Activated CD8-positive, alpha-beta T cell treated with anti-CD3 and anti-CD28 coated beads for 36 hours (primary cell): ENCODE measurements at regions not wholly inside any gene's neighbourhood (a gene's known extent, or its start where the extent isn't known, plus 50 kb on each side); places are given as distances from the start of the nearest gene placed in this dataset.

Source experiments
- ATAC-seq: fragments of 200-7000 bp; cut with Tn5 transposase; one replicate; pipeline ENCODE4 v1.10.0; 2021; ENCODE audit warnings: mild to moderate bottlenecking, moderate library complexity
- CTCF ChIA-PET: fragments of 350-600 bp; sonication (Branson Sonifier 250); formaldehyde crosslinking; loops from one replicate; lab custom pipeline; 2021; ENCODE audit warnings: antibody characterized with exemption; lab: Charles Lee
- POLR2A ChIA-PET: fragments of 350-600 bp; sonication (Branson Sonifier 250); formaldehyde crosslinking; loops from one replicate; lab custom pipeline; 2021; ENCODE audit warnings: antibody characterized with exemption; lab: Charles Lee
- DNase-seq: peaks from one replicate; pipeline ENCODE4 v3.0.0-alpha.2; 2020
- H3K27ac Mint-ChIP-seq: one replicate; pipeline ENCODE4 v1.8.0; 2021; ENCODE audit warnings: mild to moderate bottlenecking, mixed read lengths
- H3K27me3 Mint-ChIP-seq: one replicate; pipeline ENCODE4 v1.8.0; 2021; ENCODE audit warnings: mixed read lengths
- H3K36me3 Mint-ChIP-seq: one replicate; pipeline ENCODE4 v1.8.0; 2021; ENCODE audit warnings: low read depth, mixed read lengths
- H3K4me1 Mint-ChIP-seq: one replicate; pipeline ENCODE4 v1.8.0; 2021; ENCODE audit warnings: low read depth, mixed read lengths
- H3K4me3 Mint-ChIP-seq: one replicate; pipeline ENCODE4 v1.8.0; 2021; ENCODE audit warnings: mild to moderate bottlenecking, moderate library complexity, mixed read lengths
- H3K9me3 Mint-ChIP-seq: one replicate; pipeline ENCODE4 v1.8.0; 2021; ENCODE audit warnings: mixed read lengths
- intact Hi-C: fragments of 100-400 bp; cut with micrococcal nuclease; formaldehyde crosslinking; loops from one replicate; pipeline ENCODE4 v1.10.0; 2022
- TF ChIP-seq, protein P1 (sequence below): fragments of 200-600 bp; IDR thresholded peaks from one replicate; pipeline ENCODE4 v1.8.0; 2022; ENCODE audit warnings: antibody characterized with exemption, mild to moderate bottlenecking

- TF ChIP-seq, protein P1, sequence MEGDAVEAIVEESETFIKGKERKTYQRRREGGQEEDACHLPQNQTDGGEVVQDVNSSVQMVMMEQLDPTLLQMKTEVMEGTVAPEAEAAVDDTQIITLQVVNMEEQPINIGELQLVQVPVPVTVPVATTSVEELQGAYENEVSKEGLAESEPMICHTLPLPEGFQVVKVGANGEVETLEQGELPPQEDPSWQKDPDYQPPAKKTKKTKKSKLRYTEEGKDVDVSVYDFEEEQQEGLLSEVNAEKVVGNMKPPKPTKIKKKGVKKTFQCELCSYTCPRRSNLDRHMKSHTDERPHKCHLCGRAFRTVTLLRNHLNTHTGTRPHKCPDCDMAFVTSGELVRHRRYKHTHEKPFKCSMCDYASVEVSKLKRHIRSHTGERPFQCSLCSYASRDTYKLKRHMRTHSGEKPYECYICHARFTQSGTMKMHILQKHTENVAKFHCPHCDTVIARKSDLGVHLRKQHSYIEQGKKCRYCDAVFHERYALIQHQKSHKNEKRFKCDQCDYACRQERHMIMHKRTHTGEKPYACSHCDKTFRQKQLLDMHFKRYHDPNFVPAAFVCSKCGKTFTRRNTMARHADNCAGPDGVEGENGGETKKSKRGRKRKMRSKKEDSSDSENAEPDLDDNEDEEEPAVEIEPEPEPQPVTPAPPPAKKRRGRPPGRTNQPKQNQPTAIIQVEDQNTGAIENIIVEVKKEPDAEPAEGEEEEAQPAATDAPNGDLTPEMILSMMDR = no peak
These were observed 1592.8 kb upstream of the GBE1 start for GRCh38 chr3:83354205-83354604.

GRCh38 chr3:83393276-83393675 lies 1565.5 kb upstream of the CADM2 start:
- Mint-ChIP-seq H3K4me3 (no peak overlapping the region), H3K36me3 (no peaks in the 10 kb centered on the region), H3K27me3 (no peaks in the 10 kb centered on the region), H3K9me3 (peaks cover 6% of the 10 kb centered on the region), H3K27ac (no peak overlapping the region), H3K4me1 (no peaks in the 10 kb centered on the region)
- intact Hi-C loops = no loop called here
- ChIA-PET CTCF (no interaction called here), POLR2A (no interaction called here)
- no peak for ATAC-seq
- DNase-seq = no peak
- TF ChIP-seq, protein P1 = no peak

More at GRCh38 chr3:83354205-83354604, 1592.8 kb upstream of the GBE1 start:
- H3K36me3 Mint-ChIP-seq = no peaks in the 10 kb centered on the region
- H3K27me3 Mint-ChIP-seq = no peaks in the 10 kb centered on the region
- no peaks in the 10 kb centered on the region for H3K4me1 Mint-ChIP-seq
- no peak overlapping the region for H3K27ac Mint-ChIP-seq
- intact Hi-C loops = no loop called here
- ATAC-seq (no peak), DNase-seq (no peak)
- ChIA-PET CTCF (no interaction called here), POLR2A (no interaction called here)
- no peak overlapping the region for H3K4me3 Mint-ChIP-seq
- H3K9me3 Mint-ChIP-seq = peaks cover 10% of the 10 kb centered on the region

- POLR2A ChIA-PET = no interaction called here
- no peak for DNase-seq
- intact Hi-C loops = no loop called here
- no peaks in the 10 kb centered on the region for H3K36me3 Mint-ChIP-seq
- CTCF ChIA-PET = no interaction called here
- no peak overlapping the region for H3K27ac Mint-ChIP-seq
- no peak overlapping the region for H3K4me3 Mint-ChIP-seq
- no peak for ATAC-seq
- TF ChIP-seq, protein P1 = no peak
- no peaks in the 10 kb centered on the region for H3K9me3 Mint-ChIP-seq
- no peaks in the 10 kb centered on the region for H3K4me1 Mint-ChIP-seq
- no peaks in the 10 kb centered on the region for H3K27me3 Mint-ChIP-seq
These were observed 1554.9 kb upstream of the CADM2 start for GRCh38 chr3:83403927-83404326.

DNA sequence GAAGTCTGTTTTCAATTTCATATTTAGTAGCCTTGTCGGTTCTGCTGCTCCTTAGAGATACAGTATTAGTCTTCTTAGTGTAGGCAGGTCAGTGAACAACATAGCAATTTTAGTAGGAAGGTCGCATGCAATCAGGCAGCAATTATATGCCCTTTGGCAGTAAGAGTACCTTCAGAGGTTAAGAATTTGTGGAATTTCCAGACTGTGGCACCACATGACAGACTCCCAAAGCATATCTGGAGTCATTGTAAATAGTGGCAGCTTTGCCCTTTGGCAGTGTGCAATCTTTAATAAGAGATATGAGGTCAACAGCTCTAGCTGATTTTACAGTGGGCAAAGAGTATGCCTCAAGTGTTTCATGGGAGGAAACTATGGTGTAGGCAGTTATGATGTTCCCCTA lies 1532.5 kb upstream of the CADM2 start:
- Mint-ChIP-seq H3K27ac (no peak overlapping the region), H3K9me3 (peaks cover 11% of the 10 kb centered on the region), H3K36me3 (no peaks in the 10 kb centered on the region), H3K4me1 (no peaks in the 10 kb centered on the region), H3K27me3 (no peaks in the 10 kb centered on the region), H3K4me3 (no peak overlapping the region)
- intact Hi-C loops = no loop called here
- POLR2A ChIA-PET = no interaction called here
- DNase-seq = no peak
- CTCF ChIA-PET = no interaction called here
- TF ChIP-seq, protein P1 = no peak
- no peak for ATAC-seq

GRCh38 chr3:83434880-83435587 lies 1523.8 kb upstream of the CADM2 start:
- CTCF ChIA-PET = no interaction called here
- ATAC-seq = no peak
- H3K27me3 Mint-ChIP-seq = no peaks in the 10 kb centered on the region

More at GRCh38 chr3:83434880-83435587, 1523.8 kb upstream of the CADM2 start:
- no peak for DNase-seq
- POLR2A ChIA-PET = no interaction called here
- H3K27ac Mint-ChIP-seq = no peak overlapping the region
- no peak overlapping the region for H3K4me3 Mint-ChIP-seq
- intact Hi-C loops = no loop called here
- TF ChIP-seq, protein P1 = no peak
- peaks cover 1% of the 10 kb centered on the region for H3K9me3 Mint-ChIP-seq
- H3K4me1 Mint-ChIP-seq = no peaks in the 10 kb centered on the region
- H3K36me3 Mint-ChIP-seq = no peaks in the 10 kb centered on the region
